ENCODE measurements at regions not wholly inside any gene's neighbourhood (a gene's known extent, or its start where the extent isn't known, plus 50 kb on each side); places are given as distances from the start of the nearest gene placed in this dataset.

GRCh38 chr7:33711231-33712019, 193.9 kb upstream of the BMPER start:
- Histone ChIP-seq H3K36me3 (ENCODE audit: control insufficient read depth in 2 of 2, insufficient read depth in 2 of 2, low read length in 2 of 2) (no peaks in the 10 kb centered on the region), H3K9ac (ENCODE audit: low read depth in 1 of 2, low read length in 2 of 2) (no peak overlapping the region), H3K4me3 (ENCODE audit: low read length in 2 of 2) (no peak overlapping the region), H3K27me3 (ENCODE audit: control insufficient read depth in 2 of 2, insufficient read depth in 2 of 2, low read length in 2 of 2) (no peaks in the 10 kb centered on the region), H3K27ac (ENCODE audit: low read depth in 2 of 2, low read length in 2 of 2) (no peak overlapping the region), H3K9me3 (ENCODE audit: control insufficient read depth in 2 of 2, low read length in 2 of 2) (no peaks in the 10 kb centered on the region), H3K4me1 (ENCODE audit: control insufficient read depth in 2 of 2, insufficient read depth in 2 of 2, low read length in 2 of 2) (peaks cover 0 to 3% of the 10 kb centered on the region in 2 donors)

GRCh38 chr7:33712020-33712414, 193.3 kb upstream of the BMPER start:
- H3K4me1 ChIP-seq (ENCODE audit: control insufficient read depth in 2 of 2, insufficient read depth in 2 of 2, low read length in 2 of 2), result no peaks in the 10 kb centered on the region
- H3K9me3 ChIP-seq (ENCODE audit: control insufficient read depth in 2 of 2, low read length in 2 of 2), result no peaks in the 10 kb centered on the region
- no peak overlapping the region for H3K9ac ChIP-seq (ENCODE audit: low read depth in 1 of 2, low read length in 2 of 2)
- H3K27ac ChIP-seq (ENCODE audit: low read depth in 2 of 2, low read length in 2 of 2), result no peak overlapping the region
- no peaks in the 10 kb centered on the region for H3K36me3 ChIP-seq (ENCODE audit: control insufficient read depth in 2 of 2, insufficient read depth in 2 of 2, low read length in 2 of 2)
- H3K27me3 ChIP-seq (ENCODE audit: control insufficient read depth in 2 of 2, insufficient read depth in 2 of 2, low read length in 2 of 2), result no peaks in the 10 kb centered on the region
- no peak overlapping the region for H3K4me3 ChIP-seq (ENCODE audit: low read length in 2 of 2)

- Histone ChIP-seq H3K27ac (ENCODE audit: low read depth in 2 of 2, low read length in 2 of 2) (no peak overlapping the region), H3K4me3 (ENCODE audit: low read length in 2 of 2) (no peak overlapping the region), H3K4me1 (ENCODE audit: control insufficient read depth in 2 of 2, insufficient read depth in 2 of 2, low read length in 2 of 2) (no peaks in the 10 kb centered on the region), H3K9me3 (ENCODE audit: control insufficient read depth in 2 of 2, low read length in 2 of 2) (no peaks in the 10 kb centered on the region), H3K36me3 (ENCODE audit: control insufficient read depth in 2 of 2, insufficient read depth in 2 of 2, low read length in 2 of 2) (no peaks in the 10 kb centered on the region), H3K27me3 (ENCODE audit: control insufficient read depth in 2 of 2, insufficient read depth in 2 of 2, low read length in 2 of 2) (no peaks in the 10 kb centered on the region), H3K9ac (ENCODE audit: low read depth in 1 of 2, low read length in 2 of 2) (no peak overlapping the region)
Observed at GRCh38 chr7:33714208-33714607, 191.1 kb upstream of the BMPER start.

- Histone ChIP-seq H3K4me3 (ENCODE audit: low read length in 2 of 2) (no peak overlapping the region), H3K27me3 (ENCODE audit: control insufficient read depth in 2 of 2, insufficient read depth in 2 of 2, low read length in 2 of 2) (no peaks in the 10 kb centered on the region), H3K9ac (ENCODE audit: low read depth in 1 of 2, low read length in 2 of 2) (no peak overlapping the region), H3K4me1 (ENCODE audit: control insufficient read depth in 2 of 2, insufficient read depth in 2 of 2, low read length in 2 of 2) (no peaks in the 10 kb centered on the region), H3K36me3 (ENCODE audit: control insufficient read depth in 2 of 2, insufficient read depth in 2 of 2, low read length in 2 of 2) (no peaks in the 10 kb centered on the region), H3K27ac (ENCODE audit: low read depth in 2 of 2, low read length in 2 of 2) (no peak overlapping the region), H3K9me3 (ENCODE audit: control insufficient read depth in 2 of 2, low read length in 2 of 2) (no peaks in the 10 kb centered on the region)
Observed at GRCh38 chr7:33716581-33717477, 188.5 kb upstream of the BMPER start.

GRCh38 chr7:33719059-33719581, 186.2 kb upstream of the BMPER start:
- no peaks in the 10 kb centered on the region for H3K9me3 ChIP-seq (ENCODE audit: control insufficient read depth in 2 of 2, low read length in 2 of 2)
- no peaks in the 10 kb centered on the region for H3K27me3 ChIP-seq (ENCODE audit: control insufficient read depth in 2 of 2, insufficient read depth in 2 of 2, low read length in 2 of 2)
- no peak overlapping the region for H3K27ac ChIP-seq (ENCODE audit: low read depth in 2 of 2, low read length in 2 of 2)
- no peaks in the 10 kb centered on the region for H3K36me3 ChIP-seq (ENCODE audit: control insufficient read depth in 2 of 2, insufficient read depth in 2 of 2, low read length in 2 of 2)
- H3K9ac ChIP-seq (ENCODE audit: low read depth in 1 of 2, low read length in 2 of 2), result no peak overlapping the region
- no peaks in the 10 kb centered on the region for H3K4me1 ChIP-seq (ENCODE audit: control insufficient read depth in 2 of 2, insufficient read depth in 2 of 2, low read length in 2 of 2)
- no peak overlapping the region for H3K4me3 ChIP-seq (ENCODE audit: low read length in 2 of 2)

- no peak overlapping the region for H3K9ac ChIP-seq (ENCODE audit: low read depth in 1 of 2, low read length in 2 of 2)
- H3K4me3 ChIP-seq (ENCODE audit: low read length in 2 of 2), result no peak overlapping the region
- H3K36me3 ChIP-seq (ENCODE audit: control insufficient read depth in 2 of 2, insufficient read depth in 2 of 2, low read length in 2 of 2), result no peaks in the 10 kb centered on the region
- H3K9me3 ChIP-seq (ENCODE audit: control insufficient read depth in 2 of 2, low read length in 2 of 2), result no peaks in the 10 kb centered on the region
- H3K4me1 ChIP-seq (ENCODE audit: control insufficient read depth in 2 of 2, insufficient read depth in 2 of 2, low read length in 2 of 2), result no peaks in the 10 kb centered on the region
- H3K27ac ChIP-seq (ENCODE audit: low read depth in 2 of 2, low read length in 2 of 2), result no peak overlapping the region
- H3K27me3 ChIP-seq (ENCODE audit: control insufficient read depth in 2 of 2, insufficient read depth in 2 of 2, low read length in 2 of 2), result no peaks in the 10 kb centered on the region
Observed at GRCh38 chr7:33720139-33720538, 185.2 kb upstream of the BMPER start.

GRCh38 chr7:33720870-33721269, 184.5 kb upstream of the BMPER start:
- Histone ChIP-seq H3K9me3 (ENCODE audit: control insufficient read depth in 2 of 2, low read length in 2 of 2) (no peaks in the 10 kb centered on the region), H3K4me3 (ENCODE audit: low read length in 2 of 2) (no peak overlapping the region), H3K36me3 (ENCODE audit: control insufficient read depth in 2 of 2, insufficient read depth in 2 of 2, low read length in 2 of 2) (no peaks in the 10 kb centered on the region), H3K27ac (ENCODE audit: low read depth in 2 of 2, low read length in 2 of 2) (no peak overlapping the region), H3K9ac (ENCODE audit: low read depth in 1 of 2, low read length in 2 of 2) (no peak overlapping the region), H3K27me3 (ENCODE audit: control insufficient read depth in 2 of 2, insufficient read depth in 2 of 2, low read length in 2 of 2) (no peaks in the 10 kb centered on the region), H3K4me1 (ENCODE audit: control insufficient read depth in 2 of 2, insufficient read depth in 2 of 2, low read length in 2 of 2) (no peaks in the 10 kb centered on the region)

GRCh38 chr7:33721895-33722294, 183.4 kb upstream of the BMPER start:
- Histone ChIP-seq H3K36me3 (ENCODE audit: control insufficient read depth in 2 of 2, insufficient read depth in 2 of 2, low read length in 2 of 2) (no peaks in the 10 kb centered on the region), H3K9ac (ENCODE audit: low read depth in 1 of 2, low read length in 2 of 2) (no peak overlapping the region), H3K27ac (ENCODE audit: low read depth in 2 of 2, low read length in 2 of 2) (no peak overlapping the region), H3K9me3 (ENCODE audit: control insufficient read depth in 2 of 2, low read length in 2 of 2) (no peaks in the 10 kb centered on the region), H3K4me1 (ENCODE audit: control insufficient read depth in 2 of 2, insufficient read depth in 2 of 2, low read length in 2 of 2) (no peaks in the 10 kb centered on the region), H3K27me3 (ENCODE audit: control insufficient read depth in 2 of 2, insufficient read depth in 2 of 2, low read length in 2 of 2) (no peaks in the 10 kb centered on the region), H3K4me3 (ENCODE audit: low read length in 2 of 2) (no peak overlapping the region)

- Histone ChIP-seq H3K27ac (ENCODE audit: low read depth in 2 of 2, low read length in 2 of 2) (no peak overlapping the region), H3K4me1 (ENCODE audit: control insufficient read depth in 2 of 2, insufficient read depth in 2 of 2, low read length in 2 of 2) (no peaks in the 10 kb centered on the region)
Observed at GRCh38 chr7:33722383-33723101, 182.8 kb upstream of the BMPER start.

More at GRCh38 chr7:33722383-33723101, 182.8 kb upstream of the BMPER start:
- no peaks in the 10 kb centered on the region for H3K36me3 ChIP-seq (ENCODE audit: control insufficient read depth in 2 of 2, insufficient read depth in 2 of 2, low read length in 2 of 2)
- no peaks in the 10 kb centered on the region for H3K27me3 ChIP-seq (ENCODE audit: control insufficient read depth in 2 of 2, insufficient read depth in 2 of 2, low read length in 2 of 2)
- H3K4me3 ChIP-seq (ENCODE audit: low read length in 2 of 2), result no peak overlapping the region
- H3K9me3 ChIP-seq (ENCODE audit: control insufficient read depth in 2 of 2, low read length in 2 of 2), result no peaks in the 10 kb centered on the region
- H3K9ac ChIP-seq (ENCODE audit: low read depth in 1 of 2, low read length in 2 of 2), result no peak overlapping the region
